Astrocyte (in vitro differentiated cells and primary cell): ENCODE measurements at regions not wholly inside any gene's neighbourhood (a gene's known extent, or its start where the extent isn't known, plus 50 kb on each side); places are given as distances from the start of the nearest gene placed in this dataset.

Experiments used
- CTCF ChIP-seq: IDR thresholded peaks from 2 replicates; pipeline ENCODE4 v1.5.1; 2011; ENCODE audit warnings: low read depth, mild to moderate bottlenecking, inconsistent platforms, low read length, moderate library complexity; ENCODE audit not compliant: insufficient read depth
- EZH2 ChIP-seq: IDR thresholded peaks from 2 replicates; pipeline ENCODE4 v1.6.1; 2012; ENCODE audit warnings: mild to moderate bottlenecking, low read length, inconsistent platforms; ENCODE audit not compliant: insufficient read depth

DNA sequence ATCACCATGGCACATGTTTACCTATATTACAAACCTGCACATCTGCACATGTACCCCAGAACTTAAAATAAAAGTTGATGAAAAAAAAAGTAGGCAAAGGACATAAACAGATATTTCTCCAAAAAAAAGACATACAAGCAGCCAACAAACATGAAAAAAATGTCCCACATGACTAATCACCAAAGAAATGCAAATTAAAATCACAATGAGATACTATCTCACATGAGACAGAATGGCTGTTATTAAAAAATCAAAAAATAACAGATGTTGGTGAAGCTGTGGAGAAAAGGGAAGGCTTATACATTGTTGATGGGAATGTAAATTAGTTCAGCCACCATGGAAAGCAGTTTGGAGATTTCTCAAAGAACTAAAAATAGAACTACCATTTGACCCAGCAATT lies 68.0 kb upstream of the FAR2 start:
- TF ChIP-seq EZH2 (no peak), CTCF (no peak)
